Non-pigmented ciliary epithelial cell (primary cell): ENCODE measurements at regions not wholly inside any gene's neighbourhood (a gene's known extent, or its start where the extent isn't known, plus 50 kb on each side); places are given as distances from the start of the nearest gene placed in this dataset.

ENCODE experiments used
- DNase-seq: peaks from one replicate; pipeline ENCODE4 v3.0.0-alpha.2; 2010; ENCODE audit warnings: low read depth

DNA sequence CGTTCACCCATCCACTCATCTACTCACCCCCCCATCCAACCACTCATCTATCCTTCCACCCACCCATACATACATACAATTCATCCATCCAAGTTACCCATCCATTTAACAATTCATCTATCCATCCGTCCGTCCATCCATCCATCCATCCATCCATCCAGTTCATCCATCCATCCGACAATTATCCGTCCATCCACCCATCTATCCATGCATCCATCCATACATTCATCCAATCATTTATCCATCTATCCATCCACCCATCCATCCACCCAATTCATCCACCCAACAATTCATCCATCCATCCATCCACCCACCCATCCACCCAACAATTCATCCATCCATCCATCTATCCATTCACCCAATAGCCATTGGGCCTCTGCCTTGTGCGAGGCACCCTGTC is 173.2 kb upstream of the MVB12B start:
- no peak for DNase-seq

DNA sequence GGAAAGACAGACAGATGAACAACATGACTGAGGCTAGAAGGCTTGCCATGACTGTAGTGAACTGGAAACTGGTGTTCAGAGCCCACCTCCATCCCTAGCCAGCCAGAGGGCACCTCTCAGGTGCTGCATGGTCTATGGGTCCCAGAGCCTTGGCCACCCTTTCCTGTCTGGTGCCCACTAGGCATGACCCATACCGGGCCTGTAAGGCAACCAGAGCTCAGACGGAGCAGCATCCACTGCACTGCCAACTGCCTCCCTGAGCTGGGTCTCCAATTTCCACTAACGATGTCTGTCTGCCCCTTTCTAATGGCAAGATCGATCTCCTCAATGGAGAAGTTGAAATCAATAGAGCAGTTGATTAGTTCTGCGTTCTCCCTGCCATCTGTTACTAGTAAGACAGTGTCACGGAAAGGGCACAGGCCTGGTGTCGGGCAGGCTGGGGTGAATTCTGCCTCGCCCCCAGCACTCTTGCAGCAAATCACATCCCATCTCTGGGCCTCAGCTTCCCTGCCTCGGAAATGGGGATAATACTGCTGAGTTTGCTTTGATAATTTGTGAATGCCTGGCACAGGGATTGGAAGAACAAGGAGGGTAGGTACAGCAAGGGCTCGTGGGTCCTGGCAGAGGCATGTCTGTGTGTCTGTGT is 172.3 kb upstream of the MVB12B start:
- no peak for DNase-seq

DNA sequence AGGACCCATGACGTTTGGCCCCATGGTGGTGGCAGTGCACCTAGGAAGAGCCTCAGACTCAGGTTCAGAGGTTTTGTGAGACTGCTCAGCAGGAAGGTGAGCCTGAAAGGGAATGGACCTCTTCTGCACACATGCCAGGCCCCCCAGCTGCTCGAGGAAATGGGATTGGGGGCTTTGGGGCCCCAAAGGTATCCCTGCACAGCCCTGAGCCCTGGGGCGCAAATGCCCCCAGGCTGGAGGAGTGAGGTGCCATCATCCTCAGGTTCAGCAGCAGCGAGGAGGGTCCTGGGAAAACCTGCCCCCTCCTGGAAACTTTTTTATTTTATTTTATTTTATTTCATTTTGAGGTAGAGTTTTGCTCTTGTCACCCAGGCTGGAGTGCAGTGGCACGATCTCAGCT is 171.8 kb upstream of the MVB12B start:
- DNase-seq, result no peak

DNA sequence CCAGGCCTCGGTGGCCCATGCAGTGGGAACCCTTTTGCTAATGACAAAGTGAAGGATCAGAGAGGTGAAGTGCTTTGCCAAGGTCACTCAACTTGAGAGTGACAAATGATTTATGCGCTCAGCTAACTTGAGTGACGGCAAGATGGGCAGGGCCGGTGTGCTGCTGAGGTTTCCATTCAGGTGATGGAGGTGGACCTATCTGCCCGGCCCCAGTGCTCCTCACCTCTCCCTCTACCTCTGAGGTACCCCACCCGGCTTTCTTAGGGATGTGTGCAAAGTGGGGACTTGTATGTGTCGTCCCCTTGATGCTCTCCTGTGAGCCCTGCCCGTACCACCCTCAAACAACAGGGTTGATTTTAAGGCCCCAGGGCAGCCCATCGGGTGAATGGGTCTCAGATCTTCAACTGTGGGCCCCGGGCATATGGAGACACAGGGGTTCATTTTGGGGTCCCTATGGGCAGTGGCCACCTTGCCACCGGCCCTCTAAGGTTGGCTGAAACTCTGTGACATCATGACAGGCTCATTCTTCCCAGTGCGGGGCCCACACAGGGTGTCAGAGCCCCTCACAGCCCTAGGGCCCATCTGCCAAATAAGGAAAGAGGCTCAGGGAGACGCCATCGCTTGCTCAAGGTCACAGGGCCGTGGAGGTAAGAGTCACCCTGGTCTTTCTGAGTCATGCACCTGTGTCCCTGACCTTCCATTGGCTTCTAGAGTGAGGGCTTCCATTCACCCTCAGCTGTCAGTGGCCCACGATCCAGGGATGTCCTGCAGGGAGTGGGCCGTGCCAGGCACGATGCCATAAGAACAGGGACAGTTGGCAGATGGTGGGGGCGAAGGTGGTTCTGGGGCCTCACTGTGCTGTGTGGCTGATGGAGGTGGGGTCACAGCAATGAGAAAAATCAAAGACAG is 170.6 kb upstream of the MVB12B start:
- DNase-seq, result no peak

DNA sequence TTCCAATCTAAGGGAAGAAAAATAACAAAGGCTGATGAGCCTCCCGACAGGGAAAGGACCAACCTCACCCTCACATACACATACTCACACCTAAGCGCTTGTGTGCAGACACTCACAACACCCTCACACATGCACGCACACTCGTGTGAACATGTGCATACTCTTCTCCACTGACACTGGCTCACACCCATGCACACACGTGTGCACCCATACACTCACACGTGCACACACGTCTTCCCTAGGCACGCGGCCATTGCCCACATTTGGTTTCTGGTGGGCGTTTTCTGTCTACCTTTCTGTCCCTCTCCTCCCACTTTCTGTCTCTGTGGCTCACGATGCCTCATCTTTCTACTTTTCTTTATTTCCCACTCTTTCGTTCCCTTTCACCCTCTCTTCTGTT is 169.7 kb upstream of the MVB12B start:
- DNase-seq, result no peak

DNA sequence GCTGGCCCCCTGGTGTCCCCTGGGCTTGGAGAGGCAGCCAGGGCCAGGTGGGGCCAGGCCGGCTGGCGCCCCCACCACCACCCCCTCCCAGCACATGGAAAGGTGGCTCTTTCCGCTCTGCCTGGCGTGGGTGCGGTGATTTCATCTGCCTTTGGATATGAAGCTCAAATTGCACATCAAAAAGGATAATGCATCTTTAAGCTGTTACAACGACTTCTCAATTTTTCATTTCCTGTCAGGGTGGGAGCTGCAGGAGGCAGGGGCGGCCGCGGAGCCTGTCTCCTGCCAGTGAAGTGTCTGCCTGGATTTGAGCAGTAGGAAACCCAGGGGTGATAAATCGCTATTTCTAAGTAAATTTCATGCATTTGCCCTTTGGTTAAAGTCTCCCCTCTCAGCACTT is 169.2 kb upstream of the MVB12B start:
- no peak for DNase-seq

DNA sequence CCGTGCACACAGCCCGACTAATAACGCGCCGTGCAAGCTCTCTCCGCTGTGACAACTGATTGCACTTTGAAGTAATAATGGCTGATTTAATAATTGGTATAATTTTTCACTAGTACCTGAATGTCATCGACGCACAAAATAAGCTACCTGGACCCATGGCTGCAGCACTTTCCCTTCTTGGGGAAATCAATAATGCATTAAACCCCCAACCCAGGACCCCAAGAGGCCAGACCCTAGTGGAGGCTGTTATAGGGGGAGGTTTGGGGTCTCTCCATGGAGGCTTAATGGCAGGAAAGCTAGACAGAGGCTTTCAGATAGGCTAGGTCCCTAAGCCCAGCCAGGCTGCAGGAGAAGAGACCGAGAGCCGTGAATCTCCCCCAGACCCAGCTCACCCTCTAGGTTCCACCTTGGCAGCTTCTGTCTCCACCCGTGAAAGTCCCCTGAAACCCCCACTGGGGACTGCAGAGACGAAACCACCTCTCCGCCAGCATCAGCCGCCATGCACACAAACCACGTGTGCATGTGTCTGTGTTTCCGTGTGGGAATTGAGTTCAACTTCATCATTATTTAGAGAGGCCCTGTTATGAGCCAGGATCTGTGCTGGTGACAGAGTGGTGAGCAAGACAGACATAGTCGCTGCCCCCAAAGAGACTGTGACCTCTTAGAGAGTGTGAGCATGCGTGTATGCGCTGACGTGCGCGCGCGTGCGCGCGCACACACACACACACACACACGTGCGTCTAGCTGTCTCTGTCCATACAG is 168.6 kb upstream of the MVB12B start:
- DNase-seq, result no peak

DNA sequence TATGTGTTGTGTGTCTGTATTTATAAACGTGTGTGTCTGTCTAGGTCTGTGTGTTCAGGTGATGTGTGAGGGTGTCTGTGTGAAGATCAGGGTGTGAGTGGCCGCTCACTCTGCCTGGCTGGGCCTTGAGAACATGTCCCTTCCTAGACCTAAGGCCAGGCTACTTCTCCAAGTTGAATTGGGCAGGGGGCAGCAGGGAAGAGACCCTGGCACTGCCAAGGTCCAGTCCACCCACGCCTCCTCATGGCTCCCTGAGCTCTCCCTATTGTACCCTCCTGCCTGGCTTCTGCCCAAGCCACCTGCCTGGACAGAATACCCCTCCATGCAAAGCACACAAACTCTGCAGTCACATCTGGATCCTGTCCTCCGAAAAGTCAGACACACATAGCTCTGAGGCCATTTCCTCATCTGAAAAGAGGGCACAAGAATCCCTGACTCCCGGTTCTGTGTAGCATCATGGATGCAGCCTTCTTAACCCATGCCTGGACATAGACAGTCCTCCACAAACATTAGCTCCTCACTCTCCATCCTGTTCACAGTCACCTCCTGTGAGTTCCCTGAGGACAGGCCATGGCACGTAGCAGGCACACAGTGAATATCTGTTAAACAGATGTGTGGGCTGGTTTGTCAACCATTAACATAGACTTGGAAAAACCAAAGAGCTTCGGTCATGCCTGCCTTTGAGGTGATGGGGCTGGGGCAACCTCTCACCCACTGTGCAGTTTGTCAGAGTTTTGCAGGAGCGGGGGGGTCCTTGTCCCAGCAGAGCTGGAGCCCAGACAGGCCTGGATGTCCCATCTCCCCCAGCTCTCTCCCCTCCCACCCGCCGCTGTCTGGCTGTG is 167.8 kb upstream of the MVB12B start:
- DNase-seq, result no peak

DNA sequence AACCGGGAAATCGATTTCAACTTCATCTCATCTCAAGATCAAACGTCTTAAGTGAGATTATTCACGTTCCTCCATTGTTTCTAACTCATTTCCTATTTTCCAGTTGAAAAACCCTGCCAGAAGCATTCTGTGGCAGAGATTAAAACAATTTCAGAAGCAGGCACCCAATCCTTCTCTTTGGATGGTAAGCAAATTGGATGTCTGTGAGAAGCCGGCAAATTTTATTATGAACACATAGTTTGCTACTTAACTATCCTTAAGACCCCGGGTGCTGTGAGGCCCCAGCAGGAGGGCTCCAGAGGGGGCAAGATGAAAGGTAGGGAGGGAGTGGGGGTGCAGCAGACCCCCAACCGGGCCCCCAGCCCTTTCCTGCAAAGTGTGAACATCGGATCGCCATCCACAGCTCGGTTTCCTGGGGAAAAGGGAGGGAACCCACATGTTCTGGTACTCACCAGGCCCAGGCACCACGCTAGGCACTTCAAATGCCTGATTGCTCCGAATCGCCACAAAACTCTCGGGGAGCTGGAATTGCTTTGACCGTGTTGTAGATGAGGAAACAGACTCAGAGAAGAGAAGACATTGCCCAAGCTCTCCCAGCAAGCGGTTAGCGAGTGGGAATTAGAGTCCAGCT is 167.1 kb upstream of the MVB12B start:
- DNase-seq, result no peak

DNA sequence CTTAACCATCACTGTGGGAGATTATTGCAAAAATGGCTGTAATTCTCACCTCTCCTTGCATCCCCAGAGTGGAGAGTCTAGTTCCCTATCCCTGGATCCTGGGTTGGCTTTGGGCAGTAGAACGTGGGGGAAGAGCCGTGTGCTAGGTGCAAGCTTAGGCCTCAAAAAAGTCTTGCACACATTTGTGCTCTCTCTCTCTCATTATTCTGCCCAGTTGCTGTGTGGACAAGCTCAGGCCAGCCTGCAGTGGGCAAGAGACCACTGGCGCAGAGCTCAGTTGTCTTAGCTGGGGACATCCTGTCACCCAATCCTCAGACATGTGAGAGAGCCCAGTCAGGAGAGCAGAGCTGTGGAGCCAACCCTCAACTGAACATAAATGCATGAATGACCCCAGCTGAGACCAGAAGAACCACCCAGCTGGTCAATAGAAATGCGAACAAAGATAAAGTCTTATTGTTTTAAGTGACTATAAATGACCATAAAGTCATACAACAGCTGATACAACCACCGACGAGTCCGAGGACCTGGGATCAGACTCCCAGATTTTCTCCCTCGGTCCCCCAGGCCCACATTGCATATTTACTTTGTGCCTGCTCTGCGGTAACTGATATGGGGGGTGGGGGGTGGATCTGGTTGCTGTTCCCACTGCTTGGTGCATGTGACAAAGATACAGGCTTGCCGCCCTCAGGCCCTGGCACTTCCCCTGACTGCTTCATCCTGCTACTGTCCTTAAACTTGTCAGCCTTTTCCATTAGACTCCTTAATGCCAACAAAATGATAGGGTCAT is 166.4 kb upstream of the MVB12B start:
- no peak for DNase-seq

DNA sequence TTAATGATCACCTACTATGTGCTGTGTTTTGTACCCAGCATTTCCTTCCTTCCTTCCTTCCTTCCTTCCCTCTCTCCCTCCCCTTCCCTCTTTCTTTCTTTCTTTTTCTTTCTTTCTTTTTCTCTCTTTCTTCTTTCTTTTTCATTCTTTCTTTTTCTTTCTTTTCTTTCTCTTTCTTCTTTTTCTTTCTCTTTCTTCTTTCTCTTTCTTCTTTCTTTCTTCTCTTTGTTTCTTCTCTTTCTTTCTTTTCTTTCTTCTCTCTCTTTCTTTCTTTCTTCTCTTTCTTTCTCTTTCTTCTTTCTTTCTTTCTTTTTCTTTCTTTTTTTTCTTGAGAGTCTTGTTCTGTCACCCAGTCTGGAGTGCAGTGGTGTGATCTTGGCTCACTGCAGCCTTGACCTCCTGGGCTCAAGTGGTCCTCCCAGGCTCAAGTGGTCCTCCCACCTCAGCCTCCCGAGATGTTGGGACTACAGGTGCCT is 165.7 kb upstream of the MVB12B start:
- DNase-seq, result no peak

DNA sequence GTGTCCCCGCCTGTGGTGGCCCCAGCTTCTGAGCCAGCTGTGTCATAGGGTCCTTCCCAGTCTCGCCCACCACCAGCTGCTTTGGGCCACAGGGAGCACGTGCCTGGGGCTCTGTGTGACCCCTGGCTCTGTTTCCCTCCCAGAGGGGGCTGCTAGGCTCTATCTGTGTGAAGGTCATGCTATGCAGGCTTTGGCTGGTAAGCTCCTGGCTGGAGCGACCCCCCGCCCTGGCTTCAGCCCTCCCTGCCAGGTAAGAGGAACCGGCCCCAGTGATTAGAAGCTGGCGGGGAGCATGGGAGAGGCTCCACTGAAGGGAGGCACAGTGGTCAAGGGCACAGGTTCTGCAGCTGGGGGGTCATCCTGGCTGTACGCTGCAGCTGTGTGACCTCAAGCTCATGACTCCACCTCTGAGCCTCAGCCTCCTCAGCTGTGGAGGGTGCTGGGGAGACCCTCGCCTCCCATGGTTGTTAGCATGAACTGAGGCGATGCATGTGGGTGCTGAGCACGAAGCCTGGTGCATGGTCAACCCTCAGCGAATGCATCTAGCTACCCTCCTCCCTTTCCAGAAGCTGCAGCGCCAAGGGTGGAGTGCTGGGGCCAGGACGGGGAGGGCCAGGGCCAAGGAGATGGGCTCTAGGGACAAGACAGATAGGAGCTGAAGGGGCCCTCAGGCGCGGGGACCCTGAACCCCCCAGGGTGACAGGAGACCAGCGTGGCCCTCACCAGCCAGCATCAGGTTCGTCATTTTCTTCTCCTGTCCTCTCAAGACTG is 163.8 kb upstream of the MVB12B start:
- no peak for DNase-seq

DNA sequence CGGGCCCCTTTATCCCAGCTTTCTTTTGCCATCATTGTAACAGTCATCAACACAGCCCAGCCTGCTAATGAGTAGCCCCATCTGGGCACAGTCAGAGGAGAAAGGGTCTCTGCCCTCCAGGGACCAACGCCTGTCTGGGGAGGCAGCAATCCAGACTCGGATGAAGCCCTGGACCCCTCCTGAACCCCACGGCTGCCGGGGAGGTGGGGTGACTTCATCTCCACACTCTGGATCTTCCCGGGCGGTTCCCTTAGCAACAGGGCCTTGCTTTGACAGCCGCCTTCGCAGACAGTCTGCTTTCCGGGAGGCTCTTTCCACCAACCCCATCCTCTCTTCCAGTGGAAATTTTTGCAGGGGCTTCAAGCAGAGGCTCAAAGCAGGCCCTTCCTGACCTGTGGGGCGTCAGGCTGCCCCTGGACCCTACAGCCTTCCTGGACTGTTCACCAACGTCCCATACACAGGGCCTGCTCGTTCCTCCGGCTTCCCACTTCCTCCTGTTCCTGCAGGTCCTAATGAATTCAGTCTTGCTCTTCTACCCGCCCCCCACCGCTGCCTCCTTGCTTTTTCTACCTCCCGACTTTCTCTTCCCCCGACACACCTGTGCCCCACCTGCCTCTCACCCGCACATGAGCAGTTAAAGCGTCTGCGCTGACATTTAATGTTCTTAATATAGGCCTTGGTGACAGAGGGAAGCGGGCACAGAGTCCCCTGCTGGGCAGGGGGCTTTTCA is 161.7 kb upstream of the MVB12B start:
- DNase-seq, result no peak

DNA sequence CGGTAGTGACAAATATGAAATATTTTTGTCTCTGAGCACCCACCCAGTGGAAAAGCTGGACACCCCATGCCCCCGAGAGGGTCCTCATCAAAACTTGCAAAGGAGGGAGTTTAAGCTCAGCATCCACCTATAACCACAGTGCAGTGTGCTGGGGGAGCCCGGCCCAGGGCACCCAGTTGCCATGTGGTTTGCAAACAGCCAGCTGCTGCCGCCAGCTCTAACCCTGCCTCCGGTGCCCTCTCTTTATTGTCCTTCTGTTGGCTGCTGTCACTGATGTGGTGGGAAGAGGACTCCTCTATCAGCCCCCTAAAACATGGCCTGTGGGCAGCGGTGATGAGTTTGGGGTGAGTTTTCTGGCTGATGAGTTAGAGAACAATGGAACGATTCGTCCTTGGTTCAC is 160.9 kb upstream of the MVB12B start:
- no peak for DNase-seq

DNA sequence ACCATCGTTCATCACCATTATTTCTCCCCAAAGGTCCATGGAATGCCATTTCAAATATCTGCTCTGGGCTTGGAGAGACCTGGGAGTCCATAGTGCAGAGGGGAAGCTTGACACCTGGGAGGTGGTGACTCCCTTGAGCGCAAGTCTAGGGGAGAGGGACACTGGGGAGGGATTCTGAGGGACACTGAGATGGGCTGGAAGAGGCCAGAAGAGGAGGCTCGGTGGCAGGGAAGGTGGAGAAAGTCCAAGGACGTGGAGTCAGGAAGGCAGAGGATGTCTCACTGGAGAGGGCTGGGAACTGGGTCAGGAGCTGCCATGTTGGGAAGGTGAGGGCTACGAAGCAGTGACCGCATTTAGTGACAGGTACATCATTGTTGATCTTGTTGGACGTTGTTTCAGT is 160.3 kb upstream of the MVB12B start:
- DNase-seq, result no peak

DNA sequence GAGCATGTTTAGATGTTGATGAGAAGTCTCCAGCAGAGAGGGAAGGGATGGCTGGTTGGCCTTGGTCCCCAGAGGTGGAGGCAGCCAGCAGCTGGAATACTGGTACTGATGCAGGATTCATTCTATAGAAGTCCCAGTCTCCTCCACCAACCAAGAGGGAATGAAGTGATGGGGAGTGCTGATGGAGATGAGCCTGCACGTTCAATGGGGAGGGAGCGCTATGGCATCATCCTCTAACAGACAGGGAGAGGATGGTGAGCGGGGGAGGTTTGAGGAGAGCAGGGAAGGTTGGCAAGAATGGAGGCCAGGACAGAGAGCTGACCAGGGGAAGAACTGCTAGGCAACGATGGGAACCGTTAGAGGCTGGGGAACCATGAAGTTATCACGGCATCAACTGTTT is 159.8 kb upstream of the MVB12B start:
- no peak for DNase-seq

DNA sequence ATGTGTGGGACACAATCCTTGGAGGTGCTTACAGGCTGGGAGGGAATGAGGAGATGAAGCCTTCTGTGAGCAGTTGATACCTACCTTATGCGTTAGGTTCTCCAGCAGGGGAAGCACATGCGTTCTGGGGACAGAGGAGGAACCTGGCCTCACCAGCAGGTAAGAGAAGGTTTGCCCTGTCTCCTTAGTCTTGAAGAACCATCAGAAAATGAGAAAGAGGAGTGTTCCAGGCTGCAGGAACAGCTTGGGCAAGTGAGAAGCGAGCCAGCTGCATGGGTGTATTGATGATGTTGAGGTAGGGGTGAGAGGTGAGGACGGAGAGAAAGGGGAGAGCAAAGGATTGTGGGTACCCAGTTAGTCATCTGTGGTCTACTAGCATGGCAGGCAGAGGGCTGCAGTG is 156.9 kb upstream of the MVB12B start:
- no peak for DNase-seq

DNA sequence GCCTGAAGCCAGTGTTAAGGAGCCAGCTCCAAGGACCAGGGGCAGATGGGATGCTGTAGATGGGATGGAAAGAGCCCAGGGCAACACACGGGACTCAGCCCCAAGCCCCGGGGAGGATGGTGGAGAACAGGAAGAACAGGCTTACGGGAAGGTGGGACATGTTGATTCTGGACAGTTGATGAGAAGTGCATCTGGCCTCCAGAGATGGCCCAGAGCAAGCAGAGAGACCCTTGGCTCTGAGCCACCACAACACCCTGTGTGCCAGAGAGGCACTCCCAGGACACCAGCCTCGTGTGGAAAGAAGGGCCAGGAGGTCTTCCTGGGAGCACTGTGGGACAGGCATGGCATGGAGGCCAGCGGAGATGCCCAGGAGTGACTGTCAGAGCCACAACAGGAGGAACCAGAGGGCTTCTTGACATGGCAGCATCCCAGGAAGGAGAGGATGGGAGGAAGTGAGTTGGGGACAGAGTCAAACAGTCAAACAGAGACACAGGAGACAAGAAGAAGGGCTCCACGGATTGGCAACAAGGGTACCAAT is 156.3 kb upstream of the MVB12B start:
- no peak for DNase-seq

DNA sequence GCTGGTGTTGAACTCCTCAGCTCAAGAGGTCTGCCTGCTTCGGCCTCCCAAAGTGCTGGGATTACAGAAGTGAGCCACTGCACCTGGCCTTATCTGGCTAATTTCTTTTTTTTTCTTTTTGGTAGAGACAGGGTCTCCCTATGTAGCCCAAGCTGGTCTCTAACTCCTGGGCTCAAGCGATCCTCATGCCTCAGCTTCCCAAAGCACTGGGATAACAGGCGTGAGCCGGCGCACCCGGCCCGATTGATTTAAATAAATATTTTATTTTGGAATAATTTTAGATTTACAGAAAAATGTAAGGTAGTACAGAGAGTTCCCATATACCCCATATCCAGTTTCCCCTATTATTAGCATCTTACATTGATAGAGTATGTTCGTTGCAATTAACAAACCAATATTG is 155.0 kb upstream of the MVB12B start:
- DNase-seq, result no peak
